GM12878 (cell line): ENCODE measurements at regions not wholly inside any gene's neighbourhood (a gene's known extent, or its start where the extent isn't known, plus 50 kb on each side); places are given as distances from the start of the nearest gene placed in this dataset.

Experiments
- CBX5 ChIP-seq: sonication (generic); IDR thresholded peaks from 2 replicates; pipeline ENCODE4 v1.6.1; 2016; ENCODE audit warnings: low read depth, moderate library complexity, mild to moderate bottlenecking, inconsistent platforms
- CHD1 ChIP-seq: IDR thresholded peaks from 2 replicates; pipeline ENCODE4 v1.6.1; 2012; ENCODE audit warnings: low read depth, low read length, improper control_type of control experiment
- CTCF ChIP-seq, 3 experiments: IDR thresholded peaks in 2 of 3; conservative IDR thresholded peaks in 1 of 3; 2 replicates each; pipeline ENCODE4 v1.5.1; 2011; ENCODE audit warnings: low read depth in 3 of 3, low read length in 3 of 3, mild to moderate bottlenecking in 3 of 3, control low read depth in 2 of 3, moderate library complexity in 2 of 3, inconsistent platforms in 1 of 3, mixed read lengths in 1 of 3; ENCODE audit not compliant: control insufficient read depth in 2 of 3, insufficient read depth in 1 of 3; ENCODE audit errors: extremely low read depth in 1 of 3
- MXI1 ChIP-seq: fragments of 150-350 bp; IDR thresholded peaks from 2 replicates; pipeline ENCODE4 v1.6.1; 2011; ENCODE audit warnings: low read depth, mild to moderate bottlenecking, inconsistent platforms, low read length, improper control_type of control experiment
- SREBF1 ChIP-seq: IDR thresholded peaks from 2 replicates; pipeline ENCODE4 v1.6.1; 2012; ENCODE audit warnings: mild to moderate bottlenecking, low read length
- ZNF384 ChIP-seq: IDR thresholded peaks from 2 replicates; pipeline ENCODE4 v1.6.1; 2012; ENCODE audit warnings: low read depth, mild to moderate bottlenecking, low read length, improper control_type of control experiment, borderline replicate concordance
- ZNF592 ChIP-seq: fragments of 450-650 bp; IDR thresholded peaks from 2 replicates; pipeline ENCODE4 v1.6.1; 2017; ENCODE audit warnings: mild to moderate bottlenecking, moderate library complexity

- TF ChIP-seq CHD1 (no peak), SREBF1 (no peak), ZNF384 (no peak), ZNF592 (no peak), CTCF (IDR thresholded peaks at IDR 0.05 in 2 of 3, conservative IDR thresholded peaks at IDR 0.05 in 1 of 3; ENCODE audit: control insufficient read depth in 2 of 3, extremely low read depth in 1 of 3, insufficient read depth in 1 of 3, low read depth in 3 of 3, low read length in 3 of 3) (no peak), CBX5 (no peak), MXI1 (no peak)
These were observed 98.0 kb upstream of the DEPDC1 start for GRCh38 chr1:68594851-68595250.
